ENCODE measurements at regions not wholly inside any gene's neighbourhood (a gene's known extent, or its start where the extent isn't known, plus 50 kb on each side); places are given as distances from the start of the nearest gene placed in this dataset.
A peak's percentile ranks its signal among the peaks of the same experiment; 100 is the strongest.
"Not testable (repeated sequence)": the region's sequence is repeated elsewhere in the genome, so short reads cannot be mapped to it uniquely, and the experiment has no call there.

DNA sequence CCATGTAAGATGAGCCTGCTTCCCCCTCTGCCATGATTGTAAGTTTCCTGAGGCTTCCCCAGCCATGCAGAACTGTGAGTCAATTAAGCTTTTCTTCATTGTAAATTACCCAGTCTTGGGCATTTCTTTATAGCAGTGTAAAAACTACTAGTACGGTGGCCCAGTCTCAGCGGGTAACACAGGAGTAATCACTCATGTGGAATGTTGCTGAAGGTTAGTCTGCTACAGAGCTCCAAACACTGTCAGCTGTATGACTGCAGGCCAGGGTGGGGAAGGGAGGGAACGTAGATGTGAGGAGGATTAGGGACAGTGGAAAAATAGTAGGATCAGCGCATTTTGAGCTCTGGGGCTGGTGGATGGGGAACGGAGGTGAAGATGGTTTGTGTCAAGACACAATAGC is 711.2 kb upstream of the SOX11 start:
- H3K27ac Mint-ChIP-seq = no peak overlapping the region
- no peak overlapping the region for H3K4me3 Mint-ChIP-seq
- no peaks in the 10 kb centered on the region for H3K36me3 Mint-ChIP-seq (ENCODE audit: low read depth)
- no peaks in the 10 kb centered on the region for H3K4me1 Mint-ChIP-seq (ENCODE audit: low read depth)
- H3K27me3 Mint-ChIP-seq = no peaks in the 10 kb centered on the region
- peaks cover 23% of the 10 kb centered on the region for H3K9me3 Mint-ChIP-seq

DNA sequence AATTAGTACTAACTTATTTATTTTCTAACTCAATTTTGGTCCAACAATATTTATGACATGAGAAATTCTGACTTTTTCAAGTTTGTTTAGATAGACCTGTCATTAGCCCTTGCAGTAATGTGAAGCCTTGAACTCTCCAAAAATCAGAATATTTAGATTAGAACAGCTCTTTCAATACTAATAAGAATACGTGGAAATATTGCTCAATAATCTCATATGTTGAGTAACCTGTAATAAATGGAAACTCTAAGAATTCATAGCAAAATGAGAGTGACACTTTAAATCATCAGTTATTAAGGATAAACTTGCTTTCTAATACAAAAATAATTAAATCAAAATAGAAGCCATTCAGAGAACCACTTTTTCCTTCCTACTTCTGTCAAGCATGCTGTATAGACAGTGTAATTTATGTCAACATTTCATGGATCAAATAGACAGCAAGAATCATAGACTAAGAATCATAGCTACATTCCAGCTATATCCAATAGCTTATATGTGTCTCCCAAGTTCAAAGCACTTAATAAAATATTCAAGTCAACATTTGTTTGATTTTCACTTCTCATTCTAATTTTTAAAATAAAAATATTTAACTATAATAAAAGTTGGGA is 710.3 kb upstream of the SOX11 start:
- Mint-ChIP-seq H3K4me3 (no peak overlapping the region), H3K27ac (no peak overlapping the region), H3K27me3 (no peaks in the 10 kb centered on the region), H3K36me3 (ENCODE audit: low read depth) (no peaks in the 10 kb centered on the region), H3K4me1 (ENCODE audit: low read depth) (no peaks in the 10 kb centered on the region), H3K9me3 (peaks cover 23% of the 10 kb centered on the region)

DNA sequence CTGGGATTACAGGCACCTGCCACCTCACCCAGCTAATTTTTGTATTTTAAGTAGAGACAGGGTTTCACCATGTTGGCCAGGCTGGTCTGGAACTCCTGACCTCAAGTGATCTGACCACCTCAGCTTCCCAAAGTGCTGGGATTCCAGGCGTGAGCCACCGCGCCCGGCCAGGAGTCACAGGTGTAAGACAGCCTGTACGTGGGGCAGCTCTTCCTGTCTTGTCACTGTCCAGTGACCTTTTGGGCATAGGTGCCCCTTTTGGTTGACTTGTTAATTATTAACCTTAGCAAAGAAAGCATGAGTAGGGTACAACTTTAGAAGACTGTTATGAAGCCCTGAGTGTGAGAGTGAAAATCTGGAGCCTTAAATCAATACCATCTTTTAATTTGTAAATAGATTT is 703.7 kb upstream of the SOX11 start:
- H3K27ac Mint-ChIP-seq; H3K36me3 Mint-ChIP-seq (ENCODE audit: low read depth): not testable (repeated sequence)

DNA sequence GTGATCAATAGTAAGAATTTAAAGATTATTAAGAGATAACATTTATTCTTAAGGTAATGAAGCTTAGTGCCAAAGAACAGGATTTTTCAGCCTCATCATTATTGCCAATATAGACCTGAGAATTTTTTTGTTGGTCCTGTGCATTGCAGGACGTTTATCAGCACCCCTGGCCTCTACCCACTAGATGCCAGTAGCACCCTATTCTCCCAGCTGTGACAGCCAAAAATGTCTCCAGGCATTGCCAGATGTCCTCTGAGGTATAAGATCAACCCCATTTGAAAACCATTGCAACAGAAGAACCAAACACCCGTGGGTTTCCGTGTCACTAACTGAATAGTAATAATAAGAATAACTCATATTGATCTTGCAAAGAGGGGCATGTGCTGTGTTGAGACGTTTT is 700.0 kb upstream of the SOX11 start:
- no peaks in the 10 kb centered on the region for H3K27me3 Mint-ChIP-seq
- no peaks in the 10 kb centered on the region for H3K9me3 Mint-ChIP-seq
- H3K4me1 Mint-ChIP-seq (ENCODE audit: low read depth) = no peaks in the 10 kb centered on the region
- no peaks in the 10 kb centered on the region for H3K36me3 Mint-ChIP-seq (ENCODE audit: low read depth)
- H3K4me3 Mint-ChIP-seq = no peak overlapping the region
- no peak overlapping the region for H3K27ac Mint-ChIP-seq

More for the DNA sequence above, 703.7 kb upstream of the SOX11 start:
- H3K9me3 Mint-ChIP-seq; H3K4me1 Mint-ChIP-seq (ENCODE audit: low read depth); H3K27me3 Mint-ChIP-seq; H3K4me3 Mint-ChIP-seq: not testable (repeated sequence)

DNA sequence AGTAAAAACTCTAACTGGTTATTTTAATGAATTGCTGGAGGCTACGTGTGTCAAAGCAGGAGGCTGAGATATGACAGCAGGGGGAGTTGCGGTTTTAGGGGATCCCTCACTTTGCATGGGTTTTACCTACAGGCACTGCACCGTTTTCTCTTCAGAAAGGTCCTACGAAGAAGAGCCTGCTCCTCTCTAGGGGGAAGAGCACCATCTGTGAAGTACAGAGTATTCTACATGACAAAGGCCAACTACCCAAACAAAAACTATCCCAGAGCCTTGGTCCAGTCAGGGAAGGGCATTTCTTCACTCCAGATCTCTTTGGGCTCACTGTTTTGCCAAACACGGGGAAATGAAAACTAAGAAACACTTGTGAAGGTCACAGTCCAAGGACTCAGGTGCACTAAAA is 696.7 kb upstream of the SOX11 start:
- Mint-ChIP-seq H3K27me3 (no peaks in the 10 kb centered on the region), H3K9me3 (no peaks in the 10 kb centered on the region), H3K27ac (no peak overlapping the region), H3K4me1 (ENCODE audit: low read depth) (no peaks in the 10 kb centered on the region), H3K36me3 (ENCODE audit: low read depth) (no peaks in the 10 kb centered on the region), H3K4me3 (no peak overlapping the region)

DNA sequence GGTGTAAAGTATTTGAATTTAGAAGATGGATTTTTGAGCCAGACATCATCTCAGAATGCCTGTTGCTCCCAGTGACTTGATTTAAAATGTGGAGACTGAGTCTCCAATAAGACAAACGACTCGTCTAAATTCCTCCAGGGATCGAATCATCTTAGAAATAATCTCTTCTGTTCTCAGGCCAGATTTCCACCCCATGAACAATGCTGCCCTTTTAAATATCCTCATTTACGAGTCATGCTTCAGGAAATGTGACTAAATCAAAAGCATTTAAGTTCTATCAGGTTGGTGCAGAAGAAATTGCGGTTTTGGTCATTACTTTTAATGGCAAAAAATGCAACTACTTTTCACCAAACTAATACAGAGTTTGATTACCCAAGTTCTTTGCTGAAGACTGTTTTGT is 684.6 kb upstream of the SOX11 start:
- Mint-ChIP-seq H3K27me3 (no peaks in the 10 kb centered on the region), H3K4me1 (ENCODE audit: low read depth) (no peaks in the 10 kb centered on the region), H3K9me3 (peaks cover 30% of the 10 kb centered on the region), H3K27ac (no peak overlapping the region), H3K36me3 (ENCODE audit: low read depth) (no peaks in the 10 kb centered on the region), H3K4me3 (no peak overlapping the region)

DNA sequence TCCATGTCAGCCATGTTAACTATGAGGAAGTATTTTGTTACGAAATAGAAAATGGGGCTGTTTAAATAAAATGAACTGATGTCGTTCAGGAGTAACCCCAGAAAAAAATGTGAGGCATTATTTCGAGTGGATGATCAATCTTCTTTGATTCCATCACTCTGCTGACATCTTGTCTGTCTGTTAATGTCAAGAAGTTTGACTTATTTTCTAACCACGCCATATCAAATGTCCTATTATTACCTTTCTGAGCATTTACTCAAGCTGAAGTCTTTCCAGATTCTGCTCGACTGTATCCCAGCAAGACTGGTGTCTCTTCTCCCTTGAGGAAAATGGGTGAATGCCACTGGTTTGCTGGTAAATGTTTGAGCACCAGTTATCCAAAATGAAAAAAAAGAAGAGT is 672.9 kb upstream of the SOX11 start:
- Mint-ChIP-seq H3K4me3 (no peak overlapping the region), H3K9me3 (peaks cover 24% of the 10 kb centered on the region), H3K4me1 (ENCODE audit: low read depth) (no peaks in the 10 kb centered on the region), H3K27me3 (no peaks in the 10 kb centered on the region), H3K36me3 (ENCODE audit: low read depth) (no peaks in the 10 kb centered on the region), H3K27ac (no peak overlapping the region)

DNA sequence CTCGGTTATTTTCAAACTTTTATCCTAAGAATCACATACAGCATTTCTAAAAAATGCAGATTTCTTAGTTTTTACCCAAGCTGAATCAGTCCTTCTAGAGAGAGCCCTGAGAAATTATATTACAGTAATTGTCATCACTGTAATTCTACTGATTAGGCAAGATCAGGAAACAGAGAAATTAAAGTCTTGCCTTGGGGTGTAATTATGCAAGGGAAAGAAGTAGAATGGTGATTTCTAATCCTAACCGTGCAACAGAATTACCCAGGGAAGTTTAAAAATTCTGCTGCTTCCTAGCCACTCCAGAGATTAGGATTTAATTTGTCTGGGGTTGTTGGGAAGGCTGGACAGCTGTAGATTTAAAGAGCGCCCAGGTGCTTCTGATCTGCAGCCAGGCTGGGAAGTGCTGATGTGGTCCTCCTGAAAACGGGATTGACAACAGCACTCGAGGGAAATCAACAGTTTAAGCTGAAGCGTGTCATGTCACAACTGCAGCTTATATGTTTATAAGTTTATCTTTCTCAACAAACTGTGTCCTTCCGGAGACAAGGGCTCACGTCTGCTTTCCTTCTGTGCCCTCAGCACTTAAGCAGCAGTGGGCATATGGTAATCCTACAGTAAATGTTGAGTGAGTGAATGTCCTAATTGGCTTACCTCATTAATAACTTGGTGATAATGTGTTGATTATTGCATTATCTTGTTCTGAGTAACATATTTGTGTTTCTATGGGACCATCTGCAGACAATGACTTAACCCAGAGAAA is 671.9 kb upstream of the SOX11 start:
- Mint-ChIP-seq H3K36me3 (ENCODE audit: low read depth) (no peaks in the 10 kb centered on the region), H3K27ac (no peak overlapping the region), H3K4me1 (ENCODE audit: low read depth) (no peaks in the 10 kb centered on the region), H3K4me3 (no peak overlapping the region), H3K27me3 (no peaks in the 10 kb centered on the region), H3K9me3 (peaks cover 24% of the 10 kb centered on the region)

DNA sequence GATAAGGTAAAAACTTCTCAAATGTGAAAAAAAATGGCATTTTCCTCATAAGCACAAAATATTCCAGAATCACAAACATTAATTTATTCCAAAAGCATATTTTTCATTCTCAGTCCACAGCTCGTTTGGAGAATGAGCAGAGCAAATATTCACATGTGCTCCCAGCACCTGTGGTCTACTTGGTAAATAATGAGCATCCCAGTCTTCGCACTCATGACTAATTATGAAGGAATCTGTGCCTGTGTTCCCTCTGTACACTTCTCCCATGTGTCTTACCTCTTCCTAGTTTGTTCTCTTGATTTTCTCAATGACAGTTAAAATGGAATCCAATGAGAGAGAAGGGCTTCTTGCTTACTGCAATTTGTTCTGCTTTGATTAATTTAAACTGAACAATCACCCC is 671.0 kb upstream of the SOX11 start:
- no peak overlapping the region for H3K27ac Mint-ChIP-seq
- H3K9me3 Mint-ChIP-seq = peaks cover 24% of the 10 kb centered on the region

DNA sequence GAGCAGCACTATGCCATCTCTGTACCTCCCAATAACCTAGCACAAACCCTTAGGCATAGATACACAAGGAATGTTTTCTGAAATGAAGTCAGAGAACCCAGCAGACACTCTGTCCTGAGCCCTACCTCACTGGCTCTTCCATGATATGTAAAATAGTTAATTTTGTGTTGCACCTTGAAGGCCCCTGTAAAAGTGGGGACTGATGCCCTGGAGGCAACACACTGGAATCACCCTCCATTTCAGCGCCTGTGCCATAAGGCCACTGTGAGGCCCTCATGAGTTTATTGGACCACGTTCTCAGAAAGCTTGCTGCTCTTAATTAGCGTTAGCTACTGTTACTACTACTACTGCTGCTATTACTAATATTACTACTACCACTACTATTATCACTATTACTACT is 670.1 kb upstream of the SOX11 start:
- no peaks in the 10 kb centered on the region for H3K36me3 Mint-ChIP-seq (ENCODE audit: low read depth)
- no peaks in the 10 kb centered on the region for H3K4me1 Mint-ChIP-seq (ENCODE audit: low read depth)
- H3K4me3 Mint-ChIP-seq = no peak overlapping the region
- H3K27me3 Mint-ChIP-seq = no peaks in the 10 kb centered on the region
- no peak overlapping the region for H3K27ac Mint-ChIP-seq
- peaks cover 24% of the 10 kb centered on the region for H3K9me3 Mint-ChIP-seq

More for the DNA sequence above, 671.0 kb upstream of the SOX11 start:
- Mint-ChIP-seq H3K4me3 (no peak overlapping the region), H3K27me3 (no peaks in the 10 kb centered on the region), H3K4me1 (ENCODE audit: low read depth) (no peaks in the 10 kb centered on the region), H3K36me3 (ENCODE audit: low read depth) (no peaks in the 10 kb centered on the region)

DNA sequence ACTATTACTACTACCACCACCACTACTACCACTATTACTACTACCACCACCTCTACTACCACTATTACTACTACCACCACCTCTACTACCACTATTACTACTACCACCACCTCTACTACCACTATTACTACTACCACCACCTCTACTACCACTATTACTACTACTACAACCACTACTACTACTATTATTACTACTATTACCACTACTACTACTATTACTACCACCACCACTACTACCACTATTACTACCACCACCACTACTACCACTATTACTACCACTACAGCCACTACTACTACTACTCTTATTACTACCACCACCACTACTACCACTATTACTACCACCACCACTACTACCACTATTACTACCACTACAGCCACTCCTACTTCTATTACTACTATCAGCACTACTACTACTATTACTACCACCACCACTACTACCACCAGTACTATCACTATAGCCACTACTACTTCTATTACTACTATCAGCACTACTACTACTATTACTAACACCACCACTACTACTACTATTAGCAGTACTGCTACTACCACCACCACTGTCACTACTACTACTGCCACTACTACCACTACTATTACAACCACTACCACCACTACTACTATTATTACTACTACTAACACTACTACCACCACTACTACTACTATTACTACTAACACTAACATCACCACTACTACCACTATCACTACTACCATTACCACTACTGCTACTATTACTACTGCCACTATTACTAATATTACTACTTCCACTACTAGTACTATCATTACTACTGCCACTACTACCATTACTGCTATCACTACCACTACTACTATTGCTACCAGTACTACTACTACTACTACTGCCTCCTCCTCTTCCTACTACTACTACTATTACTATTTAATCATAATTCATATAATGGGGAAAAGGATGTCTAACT is 669.2 kb upstream of the SOX11 start:
- not testable (repeated sequence) for H3K4me3 Mint-ChIP-seq; H3K4me1 Mint-ChIP-seq (ENCODE audit: low read depth); H3K27me3 Mint-ChIP-seq; H3K36me3 Mint-ChIP-seq (ENCODE audit: low read depth)
- Mint-ChIP-seq H3K9me3 (peaks cover 24% of the 10 kb centered on the region), H3K27ac (peak overlapping the region; percentile 41)

DNA sequence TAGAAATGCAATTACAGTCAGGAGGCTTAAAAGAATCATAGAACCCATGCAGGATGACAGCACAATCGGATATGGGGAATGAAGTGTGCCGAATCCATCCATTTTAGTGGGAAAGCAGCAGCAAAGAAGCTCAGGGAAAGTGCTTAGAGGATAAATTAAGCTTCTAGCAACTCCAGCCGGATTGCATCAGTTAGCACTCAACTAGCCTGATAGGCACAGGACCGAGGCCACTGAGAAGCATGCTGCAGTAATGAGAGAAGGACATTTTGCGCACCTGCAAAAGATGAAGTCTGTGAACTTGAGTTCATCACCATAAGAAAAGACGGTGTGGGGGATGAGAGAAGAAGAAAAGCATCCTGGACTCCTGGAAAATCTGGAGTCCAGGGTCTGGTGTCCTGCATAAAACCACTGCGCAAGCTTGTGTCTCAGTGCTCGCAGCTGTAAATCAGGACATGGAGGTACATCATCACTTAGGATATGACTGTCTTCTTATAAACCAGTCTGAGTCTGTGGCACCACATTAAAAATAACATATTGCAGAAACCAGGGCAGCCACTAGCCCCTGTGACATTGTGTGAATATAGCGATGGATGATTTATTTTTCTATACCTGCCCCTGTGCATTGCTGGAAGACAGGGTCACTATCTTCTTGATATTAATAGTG is 665.5 kb upstream of the SOX11 start:
- Mint-ChIP-seq H3K36me3 (ENCODE audit: low read depth) (no peaks in the 10 kb centered on the region), H3K9me3 (peaks cover 20% of the 10 kb centered on the region), H3K27me3 (no peaks in the 10 kb centered on the region), H3K4me3 (no peak overlapping the region), H3K27ac (no peak overlapping the region), H3K4me1 (ENCODE audit: low read depth) (no peaks in the 10 kb centered on the region)

DNA sequence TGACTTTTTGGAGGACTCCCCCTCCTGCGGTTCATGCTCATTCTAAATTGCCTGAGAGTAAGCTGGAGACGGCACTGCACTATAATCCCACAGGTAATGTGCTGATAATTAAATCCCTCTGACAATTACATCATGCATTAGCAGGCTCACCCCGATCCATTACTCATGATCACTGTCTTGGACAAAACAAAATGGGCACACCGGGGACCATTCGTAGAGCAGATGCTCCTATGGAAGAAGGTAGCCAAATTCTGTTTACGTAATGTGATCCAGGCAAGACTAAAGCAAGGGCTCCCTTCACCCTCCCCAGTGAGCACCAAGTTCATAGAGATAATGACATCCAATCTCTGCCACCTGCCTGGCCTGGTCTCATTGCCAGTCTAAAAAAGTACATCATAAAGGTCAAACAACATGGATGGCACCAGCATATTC is 657.1 kb upstream of the SOX11 start:
- Mint-ChIP-seq H3K27me3 (no peaks in the 10 kb centered on the region), H3K4me1 (ENCODE audit: low read depth) (no peaks in the 10 kb centered on the region), H3K27ac (no peak overlapping the region), H3K9me3 (peaks cover 5% of the 10 kb centered on the region), H3K4me3 (no peak overlapping the region), H3K36me3 (ENCODE audit: low read depth) (no peaks in the 10 kb centered on the region)

DNA sequence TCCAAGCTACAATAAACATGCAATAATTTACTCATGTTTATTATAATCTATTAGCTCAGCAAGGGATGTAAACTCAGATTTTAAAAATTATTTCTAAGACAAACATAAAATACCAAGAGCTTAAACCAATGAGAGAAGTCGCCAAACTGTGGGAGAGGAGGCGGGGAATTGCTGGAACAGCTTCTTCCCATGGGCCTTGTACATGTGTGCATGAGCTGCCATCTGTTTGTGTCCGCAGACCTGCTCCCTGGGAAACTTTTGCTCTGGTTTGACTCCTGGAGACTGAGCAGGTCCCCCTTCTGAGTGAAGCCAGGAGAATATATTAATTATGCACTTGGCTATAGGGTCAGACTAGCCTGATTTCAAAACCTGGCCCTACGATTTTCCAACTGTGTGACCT is 655.9 kb upstream of the SOX11 start:
- no peaks in the 10 kb centered on the region for H3K36me3 Mint-ChIP-seq (ENCODE audit: low read depth)

More for the DNA sequence above, 655.9 kb upstream of the SOX11 start:
- Mint-ChIP-seq H3K27ac (no peak overlapping the region), H3K9me3 (peaks cover 5% of the 10 kb centered on the region), H3K4me3 (no peak overlapping the region), H3K4me1 (ENCODE audit: low read depth) (no peaks in the 10 kb centered on the region), H3K27me3 (no peaks in the 10 kb centered on the region)

Data from stimulated activated naive CD8-positive, alpha-beta T cell treated with anti-CD3 and anti-CD28 coated beads, Interleukin-15, Interleukin-2, amounts not matched to agents 100 ng/mL and 50 ng/mL, for 24 hours (primary cell).